GM12878 (cell line): ENCODE measurements at regions not wholly inside any gene's neighbourhood (a gene's known extent, or its start where the extent isn't known, plus 50 kb on each side); places are given as distances from the start of the nearest gene placed in this dataset.

Experiments used
- ATAC-seq: fragments of 200-7000 bp; cut with Tn5 transposase; 3 replicates; pipeline ENCODE4 v1.9.1; 2020; ENCODE audit warnings: mild to moderate bottlenecking, moderate library complexity
- BruUV-seq: library from RNA; stranded (reverse); fragments of 400-500 nt; replicated peaks from 2 replicates; lab custom pipeline; 2021; lab: Mats Ljungman, UMichigan
- CTCF ChIA-PET: fragments of 300-600 bp; sonication (Branson Sonifier 250); formaldehyde crosslinking; extraction: SDS; loops from one replicate; lab custom pipeline; 2021; ENCODE audit warnings: inconsistent platforms; lab: Yijun Ruan, JAX
- POLR2A ChIA-PET: fragments of 350-600 bp; formaldehyde crosslinking; extraction: SDS; loops from one replicate; lab custom pipeline; 2021; ENCODE audit warnings: inconsistent platforms; lab: Charles Lee
- RAD21 ChIA-PET: fragments of 300-600 bp; sonication (Branson Sonifier 250); formaldehyde crosslinking; loops from one replicate; lab custom pipeline; 2023; ENCODE audit warnings: antibody characterized with exemption; ENCODE audit not compliant: unreplicated experiment; lab: Charles Lee
- SMC1A ChIA-PET: fragments of 300-600 bp; sonication (Branson Sonifier 250); formaldehyde crosslinking; loops from one replicate; lab custom pipeline; 2023; ENCODE audit not compliant: unreplicated experiment, uncharacterized antibody; lab: Charles Lee
- DNase-seq: peaks from one replicate; pipeline ENCODE4 v3.0.0-alpha.2; 2011; ENCODE audit warnings: low read depth, low spot score
- FAIRE-seq: peaks from 3 replicates; lab custom pipeline; 2011; peaks lifted over from hg19 to GRCh38; lab: Jason Lieb, UNC
- H2AFZ ChIP-seq: 2 replicates; pipeline ENCODE4 v1.6.0; 2011; ENCODE audit warnings: low read depth, low read length, control low read depth; ENCODE audit not compliant: control insufficient read depth
- H3K27ac ChIP-seq: 2 replicates; pipeline ENCODE4 v1.5.1; 2011; ENCODE audit warnings: control low read depth; ENCODE audit not compliant: control insufficient read depth, insufficient read depth
- H3K27me3 ChIP-seq, 2 experiments: replicated peaks in 1 of 2; 2 replicates each; pipeline versions ENCODE4 v1.6.0 to v1.6.1; 2011; ENCODE audit warnings: low read length in 1 of 2; ENCODE audit not compliant: control insufficient read depth in 2 of 2, insufficient read depth in 2 of 2
- H3K36me3 ChIP-seq, 2 experiments: 2 replicates each; pipeline ENCODE4 v1.5.1; 2011; ENCODE audit warnings: low read length in 1 of 2; ENCODE audit not compliant: control insufficient read depth in 2 of 2, insufficient read depth in 2 of 2
- H3K4me1 ChIP-seq: 2 replicates; pipeline ENCODE4 v1.6.1; 2011; ENCODE audit warnings: mild to moderate bottlenecking, low read length, moderate library complexity, mixed read lengths; ENCODE audit not compliant: control insufficient read depth, insufficient read depth
- H3K4me2 ChIP-seq: 2 replicates; pipeline ENCODE4 v1.6.0; 2011; ENCODE audit warnings: control low read depth; ENCODE audit not compliant: control insufficient read depth, insufficient read depth
- H3K4me3 ChIP-seq: fragments of 200-600 bp; sonication (generic); 2 replicates; pipeline ENCODE4 v1.5.1; 2016
- H3K79me2 ChIP-seq: 2 replicates; pipeline ENCODE4 v1.6.0; 2011; ENCODE audit warnings: low read length; ENCODE audit not compliant: control insufficient read depth, insufficient read depth
- H3K9ac ChIP-seq: 2 replicates; pipeline ENCODE4 v1.8.0; 2011; ENCODE audit warnings: low read length, control low read depth, mixed read lengths; ENCODE audit not compliant: control insufficient read depth, insufficient read depth
- H3K9me3 ChIP-seq: replicated peaks from 3 replicates; pipeline ENCODE4 v1.5.1; 2011; ENCODE audit warnings: mild to moderate bottlenecking, low read length; ENCODE audit not compliant: control insufficient read depth, insufficient read depth
- H4K20me1 ChIP-seq: 2 replicates; pipeline ENCODE4 v1.6.0; 2011; ENCODE audit not compliant: control insufficient read depth, insufficient read depth
- ASH2L ChIP-seq: fragments of 300-600, 200-600 bp; sonication (generic); IDR thresholded peaks from 2 replicates; pipeline ENCODE4 v1.6.1; 2017; ENCODE audit warnings: low read depth, mild to moderate bottlenecking, borderline replicate concordance
- BRCA1 ChIP-seq: IDR thresholded peaks from 2 replicates; pipeline ENCODE4 v1.6.1; 2011; ENCODE audit warnings: low read depth, low read length, improper control_type of control experiment
- DPF2 ChIP-seq: fragments of 450-650 bp; IDR thresholded peaks from 2 replicates; pipeline ENCODE4 v1.6.1; 2017; ENCODE audit warnings: mild to moderate bottlenecking
- KAT2A ChIP-seq: conservative IDR thresholded peaks from 2 replicates; pipeline ENCODE4 v1.6.1; 2011; ENCODE audit warnings: low read depth, low read length; ENCODE audit not compliant: control insufficient read depth
- PAX5 ChIP-seq: IDR thresholded peaks from 2 replicates; pipeline ENCODE4 v1.6.1; 2011; ENCODE audit warnings: low read depth, low read length, borderline replicate concordance
- PKNOX1 ChIP-seq: fragments of 450-650 bp; IDR thresholded peaks from 2 replicates; pipeline ENCODE4 v1.6.1; 2016; ENCODE audit warnings: mild to moderate bottlenecking
- SMARCA5 ChIP-seq: fragments of 450-650 bp; IDR thresholded peaks from 2 replicates; pipeline ENCODE4 v1.6.1; 2017; ENCODE audit warnings: mild to moderate bottlenecking
- SPI1 ChIP-seq: IDR thresholded peaks from 2 replicates; pipeline ENCODE4 v1.6.1; 2011; ENCODE audit warnings: low read depth, mild to moderate bottlenecking, low read length, moderate library complexity, borderline replicate concordance; ENCODE audit not compliant: insufficient read depth
- ZBED1 ChIP-seq: IDR thresholded peaks from 2 replicates; pipeline ENCODE4 v1.6.1; 2016; ENCODE audit warnings: borderline replicate concordance
- ZNF207 ChIP-seq: fragments of 450-650 bp; IDR thresholded peaks from 2 replicates; pipeline ENCODE4 v1.6.1; 2014; ENCODE audit warnings: antibody characterized with exemption, mild to moderate bottlenecking, borderline replicate concordance
- ZNF384 ChIP-seq: IDR thresholded peaks from 2 replicates; pipeline ENCODE4 v1.6.1; 2012; ENCODE audit warnings: low read depth, mild to moderate bottlenecking, low read length, improper control_type of control experiment, borderline replicate concordance
- WGBS: methylation state at CpG from one replicate; pipeline ENCODE4 v1.1.6; 2016; ENCODE audit warnings: low lambda C conversion rate; ENCODE audit not compliant: insufficient replicate concordance, insufficient coverage; ENCODE audit errors: missing lambda C conversion rate; 5-methylcytosine and 5-hydroxymethylcytosine counted together
- in situ Hi-C: fragments of 300-500 bp; cut with MboI; formaldehyde crosslinking; loops from 9 replicates; pipeline ENCODE4 v1.14.3; 2018; ENCODE audit warnings: mixed read lengths
- intact Hi-C: fragments of 100-400 bp; cut with micrococcal nuclease; formaldehyde crosslinking; loops from one replicate; pipeline ENCODE4 v1.14.2; 2022; ENCODE audit not compliant: unreplicated experiment
- TF ChIP-seq, protein P1 (sequence below): fragments of 450-650 bp; IDR thresholded peaks from 2 replicates; pipeline ENCODE4 v1.6.1; 2016; ENCODE audit warnings: mild to moderate bottlenecking
- TF ChIP-seq, protein P2 (sequence below): fragments of 450-650 bp; IDR thresholded peaks from 2 replicates; pipeline ENCODE4 v1.6.1; 2017; ENCODE audit warnings: mild to moderate bottlenecking

DNA sequence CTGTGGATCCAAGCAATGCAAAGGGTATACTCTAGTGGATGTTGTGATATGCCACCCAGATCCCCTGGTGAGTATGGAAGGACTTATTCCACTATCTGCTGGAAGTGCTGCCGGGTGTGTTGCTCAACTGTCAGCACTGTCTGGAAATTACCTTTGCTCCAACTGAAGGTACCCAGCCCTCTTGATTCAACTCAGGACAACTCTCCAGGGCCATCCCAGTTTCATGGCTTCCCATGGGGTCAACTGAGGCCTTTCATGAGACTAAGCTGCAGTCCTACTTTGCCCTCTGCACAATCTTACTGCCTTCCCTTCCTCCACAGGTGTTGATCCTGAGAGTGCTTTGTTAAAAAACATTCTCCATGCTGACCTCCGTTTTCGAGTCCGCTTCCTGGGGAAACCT is 99.8 kb downstream of the SPRY1 start:
- POLR2A ChIA-PET: no interaction called here
- Histone ChIP-seq H3K4me1 (no peaks in the 10 kb centered on the region), H2AFZ (no peak overlapping the region), H3K27me3 (no peaks in the 10 kb centered on the region), H3K4me2 (no peak overlapping the region), H4K20me1 (no peaks in the 10 kb centered on the region), H3K9ac (no peak overlapping the region), H3K79me2 (no peaks in the 10 kb centered on the region), H3K27ac (no peak overlapping the region), H3K36me3 (no peaks in the 10 kb centered on the region), H3K9me3 (no peaks in the 10 kb centered on the region; the same call in 2 of the 3 replicates), H3K4me3 (no peak overlapping the region)
- in situ Hi-C loops (no loop called here), intact Hi-C loops (no loop called here)
- 31% methylated on average over 4 of the region's 4 CpGs for WGBS
- CTCF ChIA-PET: interaction anchor here (0.5 to 1.1 kb wide), 2 partner anchors 90 to 389 kb away, joined by 3 read pairs; no protein-coding TSS in a partner anchor
- no TSS peak for BruUV-seq
- ATAC-seq (no peak), FAIRE-seq (no peak), DNase-seq (no peak)
- TF ChIP-seq BRCA1 (no peak), PAX5 (no peak), ZBED1 (no peak), ASH2L (no peak), KAT2A (no peak), ZNF384 (no peak), DPF2 (no peak), SPI1 (no peak), ZNF207 (no peak), SMARCA5 (no peak), PKNOX1 (no peak)
- TF ChIP-seq, protein P1, sequence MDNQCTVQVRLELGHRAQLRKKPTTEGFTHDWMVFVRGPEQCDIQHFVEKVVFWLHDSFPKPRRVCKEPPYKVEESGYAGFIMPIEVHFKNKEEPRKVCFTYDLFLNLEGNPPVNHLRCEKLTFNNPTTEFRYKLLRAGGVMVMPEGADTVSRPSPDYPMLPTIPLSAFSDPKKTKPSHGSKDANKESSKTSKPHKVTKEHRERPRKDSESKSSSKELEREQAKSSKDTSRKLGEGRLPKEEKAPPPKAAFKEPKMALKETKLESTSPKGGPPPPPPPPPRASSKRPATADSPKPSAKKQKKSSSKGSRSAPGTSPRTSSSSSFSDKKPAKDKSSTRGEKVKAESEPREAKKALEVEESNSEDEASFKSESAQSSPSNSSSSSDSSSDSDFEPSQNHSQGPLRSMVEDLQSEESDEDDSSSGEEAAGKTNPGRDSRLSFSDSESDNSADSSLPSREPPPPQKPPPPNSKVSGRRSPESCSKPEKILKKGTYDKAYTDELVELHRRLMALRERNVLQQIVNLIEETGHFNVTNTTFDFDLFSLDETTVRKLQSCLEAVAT: no peak
- TF ChIP-seq, protein P2, sequence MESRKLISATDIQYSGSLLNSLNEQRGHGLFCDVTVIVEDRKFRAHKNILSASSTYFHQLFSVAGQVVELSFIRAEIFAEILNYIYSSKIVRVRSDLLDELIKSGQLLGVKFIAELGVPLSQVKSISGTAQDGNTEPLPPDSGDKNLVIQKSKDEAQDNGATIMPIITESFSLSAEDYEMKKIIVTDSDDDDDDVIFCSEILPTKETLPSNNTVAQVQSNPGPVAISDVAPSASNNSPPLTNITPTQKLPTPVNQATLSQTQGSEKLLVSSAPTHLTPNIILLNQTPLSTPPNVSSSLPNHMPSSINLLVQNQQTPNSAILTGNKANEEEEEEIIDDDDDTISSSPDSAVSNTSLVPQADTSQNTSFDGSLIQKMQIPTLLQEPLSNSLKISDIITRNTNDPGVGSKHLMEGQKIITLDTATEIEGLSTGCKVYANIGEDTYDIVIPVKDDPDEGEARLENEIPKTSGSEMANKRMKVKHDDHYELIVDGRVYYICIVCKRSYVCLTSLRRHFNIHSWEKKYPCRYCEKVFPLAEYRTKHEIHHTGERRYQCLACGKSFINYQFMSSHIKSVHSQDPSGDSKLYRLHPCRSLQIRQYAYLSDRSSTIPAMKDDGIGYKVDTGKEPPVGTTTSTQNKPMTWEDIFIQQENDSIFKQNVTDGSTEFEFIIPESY: no peak
- SMC1A ChIA-PET: interaction anchor here (1.7 kb wide), 1 partner anchor 35 kb away, joined by 6 read pairs; no protein-coding TSS in a partner anchor
- RAD21 ChIA-PET: no interaction called here
